SK-N-SH (cell line): ENCODE measurements at regions not wholly inside any gene's neighbourhood (a gene's known extent, or its start where the extent isn't known, plus 50 kb on each side); places are given as distances from the start of the nearest gene placed in this dataset.

Experiments
- CTCF ChIA-PET: fragments of 300-600, 350-600 bp; formaldehyde crosslinking; extraction: SDS; loops from one replicate; lab custom pipeline; 2021; lab: Yijun Ruan, JAX
- POLR2A ChIA-PET: fragments of 350-600 bp; sonication (Branson Sonifier 250); formaldehyde crosslinking; extraction: SDS; loops from one replicate; lab custom pipeline; 2020; ENCODE audit warnings: antibody characterized with exemption, inconsistent platforms; lab: Yijun Ruan, JAX
- DNase-seq: peaks from one replicate; pipeline ENCODE4 v3.0.0; 2012
- H2AFZ ChIP-seq: fragments of 200-600 bp; sonication (generic); 2 replicates; pipeline ENCODE4 v1.8.1; 2016; ENCODE audit warnings: antibody characterized with exemption, mild to moderate bottlenecking, low read depth
- H3F3A ChIP-seq: fragments of 200-600 bp; sonication (generic); replicated peaks from 2 replicates; pipeline ENCODE3; 2016; ENCODE audit warnings: antibody characterized with exemption, mild to moderate bottlenecking; ENCODE audit not compliant: insufficient read depth
- H3K27ac ChIP-seq, 2 experiments: fragments of 200-500 bp in 1 of 2; fragments of 200-600 bp in 1 of 2; sonication (Bioruptor generic) in 1 of 2; sonication (generic), shearing (Covaris generic) in 1 of 2; 2 replicates each; pipeline versions ENCODE4 v1.5.1 to v1.6.1; 2014 to 2016; ENCODE audit warnings: low read depth in 2 of 2, inconsistent platforms in 1 of 2, low read length in 1 of 2, mild to moderate bottlenecking in 1 of 2, mixed read lengths in 1 of 2
- H3K27me3 ChIP-seq: fragments of 200-600 bp; sonication (generic), shearing (Covaris generic); 2 replicates; pipeline ENCODE4 v1.6.1; 2016; ENCODE audit warnings: mixed run types; ENCODE audit not compliant: insufficient read depth
- H3K36me3 ChIP-seq, 2 experiments: fragments of 200-500 bp in 1 of 2; fragments of 200-600 bp in 1 of 2; sonication (Bioruptor generic) in 1 of 2; sonication (generic) in 1 of 2; replicated peaks in 1 of 2; 2 replicates each; pipeline versions ENCODE3 to v1.5.1; 2014 to 2016; ENCODE audit warnings: low read length in 1 of 2, mild to moderate bottlenecking in 1 of 2; ENCODE audit not compliant: insufficient read depth in 2 of 2, control insufficient read depth in 1 of 2
- H3K4me1 ChIP-seq, 2 experiments: fragments of 200-500 bp in 1 of 2; fragments of 200-600 bp in 1 of 2; sonication (Bioruptor generic) in 1 of 2; sonication (generic), shearing (Covaris generic) in 1 of 2; 2 replicates each; pipeline versions ENCODE4 v1.5.1 to v1.6.1; 2014 to 2016; ENCODE audit warnings: low read depth in 1 of 2, low read length in 1 of 2, mixed run types in 1 of 2; ENCODE audit not compliant: insufficient read depth in 2 of 2, control insufficient read depth in 1 of 2
- H3K4me2 ChIP-seq: fragments of 200-600 bp; sonication (generic), shearing (Covaris generic); 2 replicates; pipeline ENCODE4 v1.6.1; 2017; ENCODE audit warnings: mixed run types
- H3K4me3 ChIP-seq, 2 experiments: fragments of 200-500 bp in 1 of 2; fragments of 200-600 bp in 1 of 2; sonication (Bioruptor generic) in 1 of 2; sonication (generic), shearing (Covaris generic) in 1 of 2; 2 replicates each; pipeline versions ENCODE4 v1.5.1 to v1.8.1; 2014 to 2016; ENCODE audit warnings: low read depth in 2 of 2, inconsistent platforms in 1 of 2, low read length in 1 of 2, mild to moderate bottlenecking in 1 of 2, mixed read lengths in 1 of 2, moderate library complexity in 1 of 2
- H3K79me2 ChIP-seq: fragments of 200-600 bp; sonication (generic); 2 replicates; pipeline ENCODE4 v1.8.1; 2017; ENCODE audit warnings: mild to moderate bottlenecking; ENCODE audit not compliant: insufficient read depth
- H3K9ac ChIP-seq: fragments of 200-600 bp; sonication (generic); 2 replicates; pipeline ENCODE4 v1.6.1; 2017; ENCODE audit warnings: mixed run types
- H3K9me2 ChIP-seq: fragments of 200-600 bp; sonication (generic); 2 replicates; pipeline ENCODE4 v1.6.1; 2017; ENCODE audit warnings: mixed run types
- H3K9me3 ChIP-seq: fragments of 200-600 bp; sonication (generic); 2 replicates; pipeline ENCODE4 v1.6.1; 2017; ENCODE audit warnings: mixed run types, mild to moderate bottlenecking, moderate library complexity
- H4K20me1 ChIP-seq: fragments of 200-600 bp; sonication (generic); 2 replicates; pipeline ENCODE4 v1.6.1; 2017; ENCODE audit warnings: mild to moderate bottlenecking, mixed run types; ENCODE audit not compliant: insufficient read depth
- CHD2 ChIP-seq: fragments of 150-350 bp; IDR thresholded peaks from 2 replicates; pipeline ENCODE4 v1.6.1; 2018; ENCODE audit warnings: low read length; ENCODE audit not compliant: partially characterized antibody
- ELF1 ChIP-seq: IDR thresholded peaks from 2 replicates; pipeline ENCODE4 v1.4.0; 2012
- EP300 ChIP-seq, 2 experiments: IDR thresholded peaks; 2 replicates each; pipeline versions ENCODE4 v1.4.0 to v1.6.1; 2012; ENCODE audit warnings: borderline replicate concordance in 1 of 2, low read depth in 1 of 2, low read length in 1 of 2
- EZH2phosphoT487 ChIP-seq: fragments of 200-600 bp; sonication (generic); IDR thresholded peaks from 2 replicates; pipeline ENCODE4 v1.6.1; 2017; ENCODE audit warnings: low read depth, mixed run types, mild to moderate bottlenecking, antibody characterized with exemption, moderate library complexity, borderline replicate concordance
- FOXJ3 ChIP-seq: sonication (generic); formaldehyde crosslinking; IDR thresholded peaks from 2 replicates; pipeline ENCODE4 v1.5.1; 2020; ENCODE audit warnings: mild to moderate bottlenecking, missing genetic modification reagents
- GABPA ChIP-seq: IDR thresholded peaks from 2 replicates; pipeline ENCODE4 v1.4.0; 2012; ENCODE audit warnings: low read depth, mild to moderate bottlenecking
- GATA2 ChIP-seq: sonication (generic); formaldehyde crosslinking; IDR thresholded peaks from 2 replicates; pipeline ENCODE4 v1.5.0; 2020; ENCODE audit warnings: mild to moderate bottlenecking, missing genetic modification reagents
- MEF2A ChIP-seq: IDR thresholded peaks from 2 replicates; pipeline ENCODE4 v1.4.0; 2012; ENCODE audit warnings: low read depth, borderline replicate concordance
- MXI1 ChIP-seq: IDR thresholded peaks from 2 replicates; pipeline ENCODE4 v1.6.1; 2012; ENCODE audit warnings: mild to moderate bottlenecking, low read depth, low read length, improper control_type of control experiment
- NFIC ChIP-seq: IDR thresholded peaks from 2 replicates; pipeline ENCODE4 v1.4.0; 2012; ENCODE audit warnings: borderline replicate concordance
- NRF1 ChIP-seq: IDR thresholded peaks from 2 replicates; pipeline ENCODE4 v1.6.1; 2012; ENCODE audit warnings: low read depth, mild to moderate bottlenecking, low read length
- POLR2AphosphoS5 ChIP-seq: IDR thresholded peaks from 2 replicates; pipeline ENCODE4 v1.6.1; 2012; ENCODE audit warnings: low read depth, low read length
- RAD21 ChIP-seq: IDR thresholded peaks from 2 replicates; pipeline ENCODE4 v1.6.1; 2012; ENCODE audit warnings: mild to moderate bottlenecking, low read length
- RFX5 ChIP-seq: IDR thresholded peaks from 2 replicates; pipeline ENCODE4 v1.6.1; 2012; ENCODE audit warnings: mild to moderate bottlenecking, improper control_type of control experiment, low read length
- SIN3A ChIP-seq: IDR thresholded peaks from 2 replicates; pipeline ENCODE4 v1.6.1; 2012; ENCODE audit warnings: low read depth, mild to moderate bottlenecking, low read length, moderate library complexity, borderline replicate concordance
- SMC3 ChIP-seq: IDR thresholded peaks from 2 replicates; pipeline ENCODE4 v1.6.1; 2012; ENCODE audit warnings: low read depth, low read length, improper control_type of control experiment
- TCF12 ChIP-seq: IDR thresholded peaks from 2 replicates; pipeline ENCODE4 v1.4.0; 2012
- TEAD4 ChIP-seq: IDR thresholded peaks from 2 replicates; pipeline ENCODE4 v1.4.0; 2012; ENCODE audit warnings: mild to moderate bottlenecking, borderline replicate concordance; ENCODE audit not compliant: insufficient read depth
- WGBS: methylation state at CpG from one replicate; pipeline ENCODE4 v1.1.6; 2017; ENCODE audit warnings: low lambda C conversion rate; 5-methylcytosine and 5-hydroxymethylcytosine counted together
- TF ChIP-seq, protein P1 (sequence below): fragments of 150-350 bp; IDR thresholded peaks from 2 replicates; pipeline ENCODE4 v1.6.1; 2017; ENCODE audit warnings: antibody characterized with exemption, low read length, low read depth, borderline replicate concordance
- TF ChIP-seq, protein P2 (sequence below): IDR thresholded peaks from 2 replicates; pipeline ENCODE4 v1.4.0; 2012; ENCODE audit warnings: low read depth, borderline replicate concordance
- TF ChIP-seq, protein P3 (sequence below): IDR thresholded peaks from 2 replicates; pipeline ENCODE4 v1.4.0; 2012; ENCODE audit warnings: low read depth

DNA sequence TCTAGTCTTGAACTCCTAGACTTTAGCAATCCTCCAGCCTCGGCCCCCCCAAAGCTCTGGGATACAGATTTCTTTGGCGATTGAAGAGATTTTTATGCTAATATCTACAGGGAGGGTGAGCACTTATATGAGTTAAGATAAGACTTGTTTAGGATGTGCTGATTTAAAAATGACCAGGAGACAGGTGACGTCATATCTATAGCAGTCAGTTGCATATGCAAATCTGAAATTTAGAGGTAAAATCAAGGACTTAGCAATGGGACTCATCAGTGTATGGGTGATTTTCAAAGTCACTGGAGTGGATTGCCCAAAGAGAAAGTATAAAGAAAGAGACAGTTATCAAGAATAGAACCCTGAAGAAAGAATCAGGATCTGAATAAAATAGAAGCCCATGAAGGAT lies 394.5 kb downstream of the ADGRL2 start:
- Histone ChIP-seq H2AFZ (no peak overlapping the region), H3K4me1 (no peaks in the 10 kb centered on the region), H3F3A (no peaks in the 10 kb centered on the region), H3K36me3 (no peaks in the 10 kb centered on the region), H4K20me1 (no peaks in the 10 kb centered on the region), H3K9me3 (no peaks in the 10 kb centered on the region), H3K4me2 (no peak overlapping the region), H3K27ac (no peak overlapping the region), H3K27me3 (no peaks in the 10 kb centered on the region), H3K79me2 (no peaks in the 10 kb centered on the region), H3K9me2 (no peaks in the 10 kb centered on the region), H3K9ac (no peak overlapping the region), H3K4me3 (no peak overlapping the region)
- POLR2A ChIA-PET = no interaction called here
- no peak for DNase-seq
- TF ChIP-seq RAD21 (no peak), GABPA (no peak), SMC3 (no peak), EP300 (IDR thresholded peaks at IDR 0.05; ENCODE audit: borderline replicate concordance in 1 of 2, low read depth in 1 of 2, low read length in 1 of 2) (no peak), CHD2 (no peak), ELF1 (no peak), MEF2A (no peak), SIN3A (no peak)
- WGBS = 51% methylated on average over 3 of the region's 3 CpGs
- CTCF ChIA-PET = no interaction called here

DNA sequence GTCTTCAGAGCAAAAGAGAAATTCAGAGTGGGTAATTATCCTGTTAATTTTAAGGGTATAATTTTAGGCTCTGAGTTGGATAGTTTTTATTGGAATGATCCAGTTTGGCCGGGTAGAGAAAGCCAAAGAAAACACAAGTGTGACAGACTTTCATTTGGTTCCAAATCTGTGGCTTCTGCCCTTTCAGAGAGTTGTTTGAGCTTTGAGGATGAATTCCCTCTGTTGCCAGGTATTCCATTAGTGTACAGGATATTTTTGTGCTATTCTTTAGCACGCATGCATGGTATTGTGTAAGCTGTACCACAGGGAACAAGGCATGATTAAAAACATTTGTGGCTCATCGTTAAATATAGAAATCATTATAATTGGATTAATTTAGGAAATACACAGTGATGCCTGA lies 384.4 kb downstream of the ADGRL2 start:
- Histone ChIP-seq H3K4me2 (no peak overlapping the region), H4K20me1 (no peaks in the 10 kb centered on the region), H2AFZ (no peak overlapping the region), H3K36me3 (no peaks in the 10 kb centered on the region), H3K4me1 (no peaks in the 10 kb centered on the region), H3K4me3 (no peak overlapping the region), H3K27me3 (no peaks in the 10 kb centered on the region), H3K9ac (no peak overlapping the region), H3K79me2 (no peaks in the 10 kb centered on the region), H3K9me2 (no peaks in the 10 kb centered on the region), H3K27ac (no peak overlapping the region), H3K9me3 (no peaks in the 10 kb centered on the region), H3F3A (no peaks in the 10 kb centered on the region)
- TF ChIP-seq, protein P1, sequence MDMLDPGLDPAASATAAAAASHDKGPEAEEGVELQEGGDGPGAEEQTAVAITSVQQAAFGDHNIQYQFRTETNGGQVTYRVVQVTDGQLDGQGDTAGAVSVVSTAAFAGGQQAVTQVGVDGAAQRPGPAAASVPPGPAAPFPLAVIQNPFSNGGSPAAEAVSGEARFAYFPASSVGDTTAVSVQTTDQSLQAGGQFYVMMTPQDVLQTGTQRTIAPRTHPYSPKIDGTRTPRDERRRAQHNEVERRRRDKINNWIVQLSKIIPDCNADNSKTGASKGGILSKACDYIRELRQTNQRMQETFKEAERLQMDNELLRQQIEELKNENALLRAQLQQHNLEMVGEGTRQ = no peak
- TF ChIP-seq CHD2 = no peak
- TF ChIP-seq, protein P2, sequence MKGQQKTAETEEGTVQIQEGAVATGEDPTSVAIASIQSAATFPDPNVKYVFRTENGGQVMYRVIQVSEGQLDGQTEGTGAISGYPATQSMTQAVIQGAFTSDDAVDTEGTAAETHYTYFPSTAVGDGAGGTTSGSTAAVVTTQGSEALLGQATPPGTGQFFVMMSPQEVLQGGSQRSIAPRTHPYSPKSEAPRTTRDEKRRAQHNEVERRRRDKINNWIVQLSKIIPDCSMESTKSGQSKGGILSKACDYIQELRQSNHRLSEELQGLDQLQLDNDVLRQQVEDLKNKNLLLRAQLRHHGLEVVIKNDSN = no peak
- POLR2A ChIA-PET = no interaction called here
- 39% methylated on average over 3 of the region's 3 CpGs for WGBS
- CTCF ChIA-PET = interaction anchor here (1.3 kb wide), 1 partner anchor 26 kb away, joined by 3 read pairs; no protein-coding TSS in a partner anchor
- DNase-seq = no peak

DNA sequence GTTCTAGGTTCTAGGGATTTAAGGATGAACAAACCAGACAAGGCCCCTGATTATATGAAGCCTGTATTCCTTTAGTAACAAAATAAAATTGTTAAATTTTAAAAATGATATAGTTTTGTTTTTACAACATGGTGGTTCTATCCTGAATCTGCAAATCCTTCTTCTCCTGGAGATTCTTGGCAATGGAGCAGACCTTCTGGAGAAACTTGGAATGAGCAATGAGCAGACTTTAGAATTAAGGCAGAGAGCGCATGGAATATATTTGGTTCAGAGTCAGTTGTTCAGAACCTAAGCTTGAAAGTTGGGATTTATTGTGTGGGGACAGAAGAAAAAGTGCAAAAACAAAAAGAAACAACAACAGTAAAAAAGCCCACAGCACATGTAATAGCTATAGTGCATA lies 381.1 kb downstream of the ADGRL2 start:
- Histone ChIP-seq H3K9ac (no peak overlapping the region), H2AFZ (no peak overlapping the region), H3K27ac (no peak overlapping the region), H3K79me2 (no peaks in the 10 kb centered on the region), H3K9me2 (no peaks in the 10 kb centered on the region), H3K4me1 (no peaks in the 10 kb centered on the region; a peak in 1 of 4 replicates), H3K9me3 (no peaks in the 10 kb centered on the region), H3K27me3 (no peaks in the 10 kb centered on the region), H3K4me2 (no peak overlapping the region), H3K4me3 (no peak overlapping the region), H4K20me1 (no peaks in the 10 kb centered on the region), H3F3A (no peaks in the 10 kb centered on the region), H3K36me3 (no peaks in the 10 kb centered on the region)
- POLR2A ChIA-PET = no interaction called here
- WGBS = 90% methylated on average over 1 of the region's 1 CpG
- CTCF ChIA-PET = no interaction called here
- DNase-seq = no peak
- TF ChIP-seq FOXJ3 (CRISPR knock-in tag) (no peak), ELF1 (no peak), SMC3 (no peak), EZH2phosphoT487 (no peak), TCF12 (no peak), POLR2AphosphoS5 (no peak), RFX5 (no peak), GABPA (no peak), MXI1 (no peak), GATA2 (no peak), NRF1 (no peak), NFIC (no peak), TEAD4 (no peak)
- TF ChIP-seq, protein P3, sequence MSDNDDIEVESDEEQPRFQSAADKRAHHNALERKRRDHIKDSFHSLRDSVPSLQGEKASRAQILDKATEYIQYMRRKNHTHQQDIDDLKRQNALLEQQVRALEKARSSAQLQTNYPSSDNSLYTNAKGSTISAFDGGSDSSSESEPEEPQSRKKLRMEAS = no peak
- TF ChIP-seq, all 33 proteins: peak for 0
